ENCODE measurements at regions not wholly inside any gene's neighbourhood (a gene's known extent, or its start where the extent isn't known, plus 50 kb on each side); places are given as distances from the start of the nearest gene placed in this dataset.

DNA sequence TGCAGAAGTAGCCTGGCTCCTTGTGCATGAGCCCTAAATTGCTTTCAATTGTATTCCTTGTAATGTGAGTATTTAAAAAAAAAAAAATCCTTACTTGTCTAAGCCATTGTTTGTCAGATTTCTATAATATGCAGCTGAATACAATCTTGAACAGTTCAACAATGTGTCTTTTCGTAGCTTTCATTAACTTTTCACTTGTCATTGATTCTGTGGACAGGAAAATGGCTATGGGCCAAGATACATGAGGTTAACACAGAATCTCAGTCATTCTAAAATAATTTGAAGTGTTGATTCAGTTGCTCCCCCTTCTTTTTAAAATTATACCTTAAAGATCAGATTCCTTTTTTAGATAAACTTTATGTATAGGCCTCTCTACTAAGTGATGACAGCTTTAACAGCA, 395.8 kb upstream of the KLF12 start:
- TF ChIP-seq EZH2 (IDR thresholded peaks at IDR 0.05; ENCODE audit: low read depth, low read length, severe bottlenecking) (no peak), POLR2A (IDR thresholded peaks at IDR 0.05; ENCODE audit: control extremely low read depth in 1 of 2, low read depth in 2 of 2, low read length in 2 of 2) (no peak), PHF8 (conservative IDR thresholded peaks at IDR 0.05; ENCODE audit: low read depth, low read length) (no peak), TBP (IDR thresholded peaks at IDR 0.05; ENCODE audit: low read depth, low read length) (no peak), POU5F1 (IDR thresholded peaks at IDR 0.05; ENCODE audit: low read depth, low read length) (no peak), TCF12 (IDR thresholded peaks at IDR 0.05; ENCODE audit: low read depth, low read length) (no peak), SRF (IDR thresholded peaks at IDR 0.05; ENCODE audit: low read depth, low read length) (no peak), RAD21 (IDR thresholded peaks at IDR 0.05 in 1 of 2, conservative IDR thresholded peaks at IDR 0.05 in 1 of 2; ENCODE audit: low read depth in 2 of 2, low read length in 2 of 2) (no peak)
- TF ChIP-seq, protein P1, sequence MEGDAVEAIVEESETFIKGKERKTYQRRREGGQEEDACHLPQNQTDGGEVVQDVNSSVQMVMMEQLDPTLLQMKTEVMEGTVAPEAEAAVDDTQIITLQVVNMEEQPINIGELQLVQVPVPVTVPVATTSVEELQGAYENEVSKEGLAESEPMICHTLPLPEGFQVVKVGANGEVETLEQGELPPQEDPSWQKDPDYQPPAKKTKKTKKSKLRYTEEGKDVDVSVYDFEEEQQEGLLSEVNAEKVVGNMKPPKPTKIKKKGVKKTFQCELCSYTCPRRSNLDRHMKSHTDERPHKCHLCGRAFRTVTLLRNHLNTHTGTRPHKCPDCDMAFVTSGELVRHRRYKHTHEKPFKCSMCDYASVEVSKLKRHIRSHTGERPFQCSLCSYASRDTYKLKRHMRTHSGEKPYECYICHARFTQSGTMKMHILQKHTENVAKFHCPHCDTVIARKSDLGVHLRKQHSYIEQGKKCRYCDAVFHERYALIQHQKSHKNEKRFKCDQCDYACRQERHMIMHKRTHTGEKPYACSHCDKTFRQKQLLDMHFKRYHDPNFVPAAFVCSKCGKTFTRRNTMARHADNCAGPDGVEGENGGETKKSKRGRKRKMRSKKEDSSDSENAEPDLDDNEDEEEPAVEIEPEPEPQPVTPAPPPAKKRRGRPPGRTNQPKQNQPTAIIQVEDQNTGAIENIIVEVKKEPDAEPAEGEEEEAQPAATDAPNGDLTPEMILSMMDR (IDR thresholded peaks at IDR 0.05; ENCODE audit: control extremely low read depth in 1 of 3, insufficient read depth in 1 of 3, low read depth in 1 of 3, low read length in 3 of 3), result no peak
- TF ChIP-seq, protein P2, sequence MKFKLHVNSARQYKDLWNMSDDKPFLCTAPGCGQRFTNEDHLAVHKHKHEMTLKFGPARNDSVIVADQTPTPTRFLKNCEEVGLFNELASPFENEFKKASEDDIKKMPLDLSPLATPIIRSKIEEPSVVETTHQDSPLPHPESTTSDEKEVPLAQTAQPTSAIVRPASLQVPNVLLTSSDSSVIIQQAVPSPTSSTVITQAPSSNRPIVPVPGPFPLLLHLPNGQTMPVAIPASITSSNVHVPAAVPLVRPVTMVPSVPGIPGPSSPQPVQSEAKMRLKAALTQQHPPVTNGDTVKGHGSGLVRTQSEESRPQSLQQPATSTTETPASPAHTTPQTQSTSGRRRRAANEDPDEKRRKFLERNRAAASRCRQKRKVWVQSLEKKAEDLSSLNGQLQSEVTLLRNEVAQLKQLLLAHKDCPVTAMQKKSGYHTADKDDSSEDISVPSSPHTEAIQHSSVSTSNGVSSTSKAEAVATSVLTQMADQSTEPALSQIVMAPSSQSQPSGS (IDR thresholded peaks at IDR 0.05; ENCODE audit: low read length), result no peak
- TF ChIP-seq, protein P3, sequence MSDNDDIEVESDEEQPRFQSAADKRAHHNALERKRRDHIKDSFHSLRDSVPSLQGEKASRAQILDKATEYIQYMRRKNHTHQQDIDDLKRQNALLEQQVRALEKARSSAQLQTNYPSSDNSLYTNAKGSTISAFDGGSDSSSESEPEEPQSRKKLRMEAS (IDR thresholded peaks at IDR 0.05), result no peak
